ENCODE measurements at regions not wholly inside any gene's neighbourhood (a gene's known extent, or its start where the extent isn't known, plus 50 kb on each side); places are given as distances from the start of the nearest gene placed in this dataset.

DNA sequence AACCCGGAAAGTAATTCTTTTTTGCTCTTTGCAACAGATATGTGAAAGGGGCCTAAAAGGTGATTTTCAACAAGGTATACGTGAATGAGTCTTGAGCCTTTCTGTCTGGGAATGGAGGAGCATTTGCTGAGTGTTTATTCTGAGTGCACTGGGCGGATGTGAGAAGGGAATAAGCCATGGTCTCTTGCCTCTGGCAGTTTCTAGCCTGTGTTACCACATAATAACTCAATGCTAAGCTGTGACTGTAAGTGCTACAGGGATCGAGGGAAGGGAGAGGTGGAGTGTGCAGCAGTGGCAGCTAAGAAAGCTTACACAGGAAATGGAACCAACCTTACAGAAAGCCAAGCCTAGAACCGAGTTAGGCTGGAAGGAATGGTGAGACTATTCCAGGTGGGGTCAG, 444.3 kb downstream of the SLC4A3 start:
- Histone ChIP-seq H3K9me3 (no peaks in the 10 kb centered on the region), H3K27ac (no peak overlapping the region), H3K4me1 (no peaks in the 10 kb centered on the region), H3K27me3 (no peaks in the 10 kb centered on the region), H3K4me3 (no peak overlapping the region), H3K36me3 (no peaks in the 10 kb centered on the region)
- no peak for TF ChIP-seq CTCF (IDR thresholded peaks at IDR 0.05)
- DNase-seq (no peak), ATAC-seq (no peak)
- intact Hi-C loops (cut with DNase I): no loop called here

DNA sequence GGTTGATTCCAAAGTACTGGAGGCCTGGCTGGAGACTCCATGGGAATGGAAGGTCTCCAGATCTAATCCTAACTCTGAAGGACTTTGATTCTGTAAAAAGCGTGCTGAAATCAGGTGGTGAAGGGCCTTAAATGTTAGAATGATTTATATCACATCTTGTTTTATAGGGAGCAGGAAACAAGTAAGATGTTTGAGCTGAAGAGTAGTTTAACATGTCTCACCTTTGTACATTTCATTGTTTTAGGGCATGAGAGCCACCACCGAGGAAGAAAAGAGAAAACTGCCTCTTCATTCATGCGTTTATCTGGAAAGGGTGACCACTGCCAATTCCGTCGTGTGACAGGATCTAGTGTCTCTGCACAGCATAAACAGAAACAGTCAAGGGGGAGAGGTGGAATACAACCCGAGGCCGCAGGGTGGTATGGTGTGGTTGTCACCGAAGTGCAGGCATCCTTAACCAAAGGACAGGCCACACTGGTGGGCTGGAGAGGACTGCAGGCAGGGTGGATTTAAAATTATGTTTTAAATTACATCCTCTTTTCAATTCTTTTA, 445.3 kb downstream of the SLC4A3 start:
- Histone ChIP-seq H3K27me3 (no peaks in the 10 kb centered on the region), H3K4me1 (no peaks in the 10 kb centered on the region), H3K4me3 (no peak overlapping the region), H3K27ac (no peak overlapping the region), H3K36me3 (no peaks in the 10 kb centered on the region), H3K9me3 (no peaks in the 10 kb centered on the region)
- intact Hi-C loops (cut with DNase I): no loop called here
- no peak for ATAC-seq
- DNase-seq: no peak
- no peak for TF ChIP-seq CTCF (IDR thresholded peaks at IDR 0.05)

DNA sequence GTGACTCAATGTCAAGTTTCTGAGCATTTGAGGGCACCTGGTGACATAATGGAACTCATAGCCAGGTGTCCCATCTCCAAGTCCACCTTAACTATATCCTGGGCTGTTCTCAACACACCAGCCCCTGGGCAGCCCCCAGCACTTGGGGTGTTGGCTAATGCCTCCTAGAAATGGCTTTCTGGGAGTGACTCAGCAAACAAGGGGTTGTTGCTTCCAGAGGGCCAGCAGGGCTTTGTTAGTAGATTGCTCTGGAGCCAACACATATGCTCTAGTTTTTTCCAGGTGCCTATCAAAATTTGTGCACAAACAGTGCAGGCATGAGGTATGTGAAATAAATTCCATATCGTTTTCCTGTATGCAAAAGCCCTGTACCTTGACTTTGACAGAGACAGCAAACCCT, 448.4 kb downstream of the SLC4A3 start:
- TF ChIP-seq CTCF (IDR thresholded peaks at IDR 0.05): no peak
- H3K27me3 ChIP-seq: no peaks in the 10 kb centered on the region
- no peak for ATAC-seq
- H3K4me3 ChIP-seq: no peak overlapping the region
- no peak overlapping the region for H3K27ac ChIP-seq
- DNase-seq: no peak
- no peaks in the 10 kb centered on the region for H3K4me1 ChIP-seq
- H3K9me3 ChIP-seq: no peaks in the 10 kb centered on the region
- intact Hi-C loops (cut with DNase I): no loop called here
- H3K36me3 ChIP-seq: no peaks in the 10 kb centered on the region

- DNase-seq: peak in 1 of 4 donors; percentile 25
Observed at GRCh38 chr2:220076734-220077133, 449.3 kb downstream of the SLC4A3 start.

DNA sequence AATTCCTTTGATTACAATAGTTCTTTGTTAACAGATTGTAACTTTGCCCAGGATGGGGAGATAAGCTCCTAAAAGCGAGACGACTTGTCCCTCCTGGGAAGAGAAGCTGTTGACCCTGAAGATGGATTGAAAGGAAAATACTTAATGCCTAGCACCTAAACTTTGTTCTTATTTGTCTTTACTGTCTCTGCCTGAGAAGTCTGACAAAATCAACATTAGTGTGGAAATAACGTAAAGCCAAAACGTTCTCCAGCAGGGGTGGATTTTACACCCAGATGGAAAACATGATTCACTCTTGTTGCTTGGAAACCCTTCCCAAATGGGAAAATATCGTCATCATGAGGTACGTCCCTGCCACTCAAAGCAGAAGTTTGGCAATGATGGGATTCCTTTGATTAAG, 450.1 kb downstream of the SLC4A3 start:
- no peak for TF ChIP-seq CTCF (IDR thresholded peaks at IDR 0.05)
- Histone ChIP-seq H3K27ac (no peak overlapping the region), H3K9me3 (no peaks in the 10 kb centered on the region), H3K4me1 (no peaks in the 10 kb centered on the region), H3K4me3 (no peak overlapping the region), H3K36me3 (no peaks in the 10 kb centered on the region), H3K27me3 (peaks cover 0 to 6% of the 10 kb centered on the region in 2 donors)
- no peak for DNase-seq
- ATAC-seq: no peak
- intact Hi-C loops (cut with DNase I): no loop called here

More at GRCh38 chr2:220076734-220077133, 449.3 kb downstream of the SLC4A3 start:
- intact Hi-C loops (cut with DNase I): no loop called here
- Histone ChIP-seq H3K4me3 (no peak overlapping the region), H3K36me3 (no peaks in the 10 kb centered on the region), H3K27me3 (peaks cover 0 to 6% of the 10 kb centered on the region in 2 donors), H3K9me3 (no peaks in the 10 kb centered on the region), H3K27ac (no peak overlapping the region), H3K4me1 (no peaks in the 10 kb centered on the region)
- TF ChIP-seq CTCF (IDR thresholded peaks at IDR 0.05): no peak
- no peak for ATAC-seq
